NCI-H82 treated with DMSO at 0.1 percent for 48 hours (cell line): ENCODE measurements at regions not wholly inside any gene's neighbourhood (a gene's known extent, or its start where the extent isn't known, plus 50 kb on each side); places are given as distances from the start of the nearest gene placed in this dataset.

Experiments used
- DNase-seq: peaks from one replicate; lab custom pipeline; 2025; ENCODE audit not compliant: unreplicated experiment; lab: John Stamatoyannopoulos, UW

GRCh38 chr21:16342932-16343331, 613.1 kb downstream of the USP25 start:
- DNase-seq = no peak

DNA sequence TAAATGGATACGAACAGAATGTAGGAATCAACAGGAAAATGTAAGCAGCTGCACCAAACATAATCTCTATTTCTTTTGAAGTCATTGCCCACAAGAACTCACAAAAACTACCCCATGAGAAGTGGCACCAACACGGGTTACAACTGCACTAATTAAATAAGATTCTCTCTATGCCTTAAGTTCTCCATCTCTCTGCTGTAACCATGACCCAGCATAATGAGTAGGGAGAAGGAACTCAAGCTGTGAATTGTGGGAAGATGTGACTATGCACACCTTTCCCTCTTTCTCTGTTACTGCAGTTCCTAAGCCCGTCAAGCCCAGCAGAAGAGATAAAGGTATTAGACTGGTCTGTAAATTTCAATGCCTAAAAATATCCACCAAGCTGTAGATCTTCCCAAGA, 614.0 kb downstream of the USP25 start:
- no peak for DNase-seq

- DNase-seq = no peak
Observed at GRCh38 chr21:16345757-16346156, 616.0 kb downstream of the USP25 start.

- no peak for DNase-seq
Observed at GRCh38 chr21:16347223-16347622, 617.4 kb downstream of the USP25 start.

- no peak for DNase-seq
Observed at GRCh38 chr21:16353764-16354163, 624.0 kb downstream of the USP25 start.

- DNase-seq = no peak
Observed at GRCh38 chr21:16357994-16358393, 628.2 kb downstream of the USP25 start.

- DNase-seq = no peak
Observed at GRCh38 chr21:16358784-16359183, 629.0 kb downstream of the USP25 start.

GRCh38 chr21:16363100-16363499, 633.3 kb downstream of the USP25 start:
- DNase-seq = no peak

- DNase-seq = no peak
Observed at GRCh38 chr21:16363518-16363917, 633.7 kb downstream of the USP25 start.

DNA sequence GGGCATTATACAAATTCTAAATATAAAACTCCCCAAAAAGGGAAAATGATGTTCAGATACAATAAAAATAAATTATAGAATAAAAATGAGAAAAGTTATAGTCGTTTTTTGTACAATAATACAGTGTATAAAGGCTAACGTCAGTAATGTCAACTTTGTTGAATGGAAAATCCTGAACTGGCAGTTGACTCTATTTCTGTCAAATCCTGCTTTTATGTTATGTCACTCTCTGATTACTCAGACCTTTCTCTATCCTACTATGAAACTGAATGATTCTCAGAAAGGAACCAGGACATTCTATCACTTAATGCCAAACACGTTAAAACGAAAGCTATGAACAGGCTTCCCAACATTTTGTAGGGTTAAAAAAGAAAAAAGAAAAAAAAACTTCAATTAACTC, 636.4 kb downstream of the USP25 start:
- no peak for DNase-seq

- no peak for DNase-seq
Observed at GRCh38 chr21:16367079-16367478, 637.3 kb downstream of the USP25 start.

DNA sequence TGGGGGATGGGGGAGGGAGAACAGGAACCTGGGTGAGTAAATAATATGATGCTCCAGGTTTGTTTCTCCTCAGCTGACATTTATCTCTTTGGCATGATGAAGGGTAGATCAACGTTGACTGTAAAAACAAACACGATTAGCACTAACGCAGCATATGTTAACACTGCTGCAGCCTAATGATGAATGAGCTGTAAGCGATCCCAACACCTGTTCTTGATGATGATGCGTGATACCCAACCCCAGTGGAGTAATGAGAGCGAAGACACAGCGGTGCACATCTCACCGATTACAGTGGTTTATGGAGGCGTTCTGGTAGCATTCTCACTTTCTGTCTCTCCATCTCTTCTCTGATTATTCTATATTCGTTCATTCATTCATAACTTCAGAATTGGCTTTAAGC, 640.4 kb downstream of the USP25 start:
- DNase-seq = peak; percentile 90

DNA sequence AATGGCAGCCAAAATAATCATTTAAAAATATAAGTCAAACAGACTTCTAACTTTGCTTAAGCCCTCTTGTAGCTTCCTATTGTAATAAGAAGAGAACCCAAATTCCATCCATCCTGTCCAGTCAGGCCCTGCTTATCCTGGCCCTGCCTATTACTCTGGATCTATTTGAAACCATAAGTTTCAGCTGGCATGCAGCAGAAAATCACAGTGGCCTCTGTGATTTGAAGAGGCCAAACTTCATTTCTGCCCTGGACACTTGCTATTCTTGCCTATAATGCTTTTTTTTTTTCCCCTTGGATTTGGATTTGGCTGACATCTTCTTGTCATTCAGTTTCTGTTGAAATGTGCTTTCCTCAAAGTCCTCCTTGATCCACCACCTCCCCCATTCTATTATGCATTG, 642.8 kb downstream of the USP25 start:
- DNase-seq = no peak

- DNase-seq = no peak
Observed at GRCh38 chr21:16376673-16377072, 646.9 kb downstream of the USP25 start.

DNA sequence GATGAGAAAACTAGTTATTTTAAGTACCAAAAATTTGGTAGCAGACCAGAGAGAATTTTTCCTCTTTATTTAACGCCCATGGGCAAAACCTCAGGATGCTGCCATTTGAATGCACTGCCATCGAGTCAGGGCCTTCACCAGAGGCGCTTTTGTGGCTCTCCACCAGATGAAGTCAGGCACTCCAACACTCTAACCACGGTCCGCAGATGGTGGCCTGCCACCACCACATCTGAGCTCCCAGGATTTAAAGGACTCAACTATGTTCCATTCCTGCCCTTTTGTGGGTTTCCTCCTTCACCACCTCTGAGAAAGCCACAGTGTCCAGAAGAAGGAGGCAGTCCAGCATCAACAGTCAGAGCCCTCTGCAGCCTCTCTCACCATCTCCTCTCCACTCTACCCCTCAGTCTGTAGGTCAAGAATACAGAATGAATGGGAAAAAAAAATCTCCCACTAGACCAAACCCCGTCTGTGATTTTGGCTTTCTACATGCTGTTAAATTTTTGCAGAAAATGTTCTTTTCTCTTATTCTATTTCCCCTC, 647.4 kb downstream of the USP25 start:
- DNase-seq = no peak

DNA sequence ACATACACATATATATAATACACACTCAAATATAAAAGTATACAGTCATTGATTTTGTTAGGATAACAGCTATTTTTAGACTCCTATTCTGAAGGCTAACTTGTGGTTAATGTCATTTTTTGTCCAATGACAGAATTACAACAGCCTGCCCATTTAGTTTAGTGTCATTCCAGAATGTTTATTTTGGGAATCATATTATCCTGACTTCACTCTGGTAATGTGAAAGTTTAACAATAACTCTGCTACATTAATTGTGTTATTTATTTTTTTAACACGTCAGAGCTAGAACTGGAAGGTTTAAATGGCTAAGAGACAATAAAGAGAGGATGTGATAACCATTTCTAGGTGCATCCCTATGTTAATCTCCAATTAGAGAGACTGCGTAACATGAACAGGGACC, 648.1 kb downstream of the USP25 start:
- DNase-seq = no peak

GRCh38 chr21:16378525-16378924, 648.7 kb downstream of the USP25 start:
- no peak for DNase-seq

DNA sequence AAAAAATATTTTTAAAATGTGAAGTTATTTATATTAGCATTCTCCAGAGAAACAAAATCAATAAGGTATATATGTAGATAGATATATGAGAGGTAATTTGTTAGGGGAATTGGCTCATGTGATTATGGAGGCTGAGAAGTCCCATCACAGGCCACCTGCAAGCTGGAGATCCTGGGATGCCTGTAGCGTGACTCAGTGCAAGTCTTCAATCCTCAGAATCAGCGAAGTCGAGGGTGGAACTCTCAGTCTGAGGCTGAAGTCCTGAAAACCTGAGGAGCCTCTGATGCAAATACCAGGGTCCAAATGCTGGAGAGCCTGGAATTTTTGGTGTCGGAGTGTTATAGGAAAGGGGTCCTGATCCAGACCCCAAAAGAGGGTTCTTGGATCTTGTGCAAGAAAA, 658.5 kb downstream of the USP25 start:
- DNase-seq = no peak

- no peak for DNase-seq
Observed at GRCh38 chr21:16388911-16389560, 659.3 kb downstream of the USP25 start.

DNA sequence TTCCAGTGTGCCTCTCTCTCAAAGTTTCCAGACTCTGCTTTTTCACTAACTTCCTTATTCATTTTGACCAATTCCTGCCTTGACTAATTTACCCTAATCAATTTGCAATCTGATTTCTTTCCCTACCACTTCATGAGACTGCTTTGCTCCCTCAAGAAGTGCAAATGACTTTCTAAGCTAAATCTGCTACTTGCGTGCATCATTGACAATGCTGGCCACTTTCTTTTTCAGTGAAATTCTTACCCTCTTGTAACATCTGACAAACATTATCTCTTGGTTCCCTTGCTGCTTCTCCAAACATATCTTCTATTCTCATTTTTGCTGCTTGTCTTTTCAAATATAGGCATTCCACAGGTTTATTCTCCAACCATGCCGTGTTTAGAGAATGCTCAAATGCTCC, 659.9 kb downstream of the USP25 start:
- DNase-seq = no peak

GRCh38 chr21:16395285-16395684, 665.5 kb downstream of the USP25 start:
- DNase-seq = no peak

DNA sequence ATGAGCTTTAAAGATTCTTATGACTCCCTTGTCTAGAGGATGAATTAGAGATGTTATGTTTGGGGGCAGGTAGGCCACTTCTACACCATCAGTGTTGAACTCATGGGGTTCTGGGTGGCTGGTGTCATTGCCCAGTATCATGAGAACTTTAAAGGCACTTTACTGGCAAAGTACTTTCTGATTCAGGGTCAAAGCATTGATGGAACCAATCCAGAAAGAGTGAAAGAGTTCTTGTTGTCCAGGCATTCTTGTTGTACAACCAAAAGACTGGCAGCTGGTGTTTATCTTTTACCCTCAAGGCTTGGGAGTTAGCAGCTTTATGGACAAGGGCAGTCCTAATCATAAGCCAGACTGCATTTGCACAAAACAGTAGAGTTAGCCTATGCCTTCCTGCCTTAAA, 673.0 kb downstream of the USP25 start:
- no peak for DNase-seq

DNA sequence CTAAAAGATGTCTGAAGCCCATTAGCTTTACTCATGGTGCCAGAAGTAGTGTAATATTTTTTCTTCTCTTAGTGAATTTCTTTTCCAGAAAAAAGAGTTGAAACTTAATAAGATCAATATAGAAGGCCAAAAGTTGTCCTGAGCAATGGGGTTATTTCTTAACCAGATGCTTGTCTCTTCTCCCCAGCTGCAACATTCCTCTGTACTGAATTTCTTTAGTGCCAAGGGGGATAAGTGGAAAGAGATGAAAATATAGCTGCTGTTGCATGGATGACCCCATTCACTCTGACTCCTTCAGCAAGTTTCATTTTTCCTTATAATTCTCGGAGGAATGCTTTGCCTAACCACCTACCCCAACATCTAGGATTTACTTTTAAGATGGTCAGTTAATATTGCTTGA, 675.0 kb downstream of the USP25 start:
- no peak for DNase-seq
